ENCODE measurements at regions not wholly inside any gene's neighbourhood (a gene's known extent, or its start where the extent isn't known, plus 50 kb on each side); places are given as distances from the start of the nearest gene placed in this dataset.

- TF ChIP-seq CTCF (IDR thresholded peaks at IDR 0.05 in 2 of 3, conservative IDR thresholded peaks at IDR 0.05 in 1 of 3; ENCODE audit: borderline replicate concordance in 1 of 3, insufficient read depth in 1 of 3, low read depth in 2 of 3, low read length in 2 of 3) (no peak), EGR1 (IDR thresholded peaks at IDR 0.05; ENCODE audit: low read depth) (no peak)
These were observed 121.2 kb downstream of the CRYAA start (continued) for GRCh38 chr21:43289966-43290365.

GRCh38 chr21:43289442-43289841 lies 120.6 kb downstream of the CRYAA start:
- ATAC-seq: no peak
- Histone ChIP-seq H3K9me2 (ENCODE audit: insufficient read depth) (no peaks in the 10 kb centered on the region), H3K4me3 (replicated peaks in 1 of 2; ENCODE audit: low read depth in 1 of 2, low read length in 2 of 2) (no peak overlapping the region), H3K9ac (ENCODE audit: low read length) (no peak overlapping the region), H3K79me2 (ENCODE audit: insufficient read depth, low read length) (no peaks in the 10 kb centered on the region), H3K9me3 (ENCODE audit: control insufficient read depth in 1 of 2, insufficient read depth in 1 of 2, low read depth in 1 of 2, low read length in 2 of 2) (no peaks in the 10 kb centered on the region), H3K4me1 (ENCODE audit: control insufficient read depth in 1 of 2, insufficient read depth in 2 of 2, low read length in 2 of 2) (no peaks in the 10 kb centered on the region), H4K20me1 (ENCODE audit: insufficient read depth) (no peaks in the 10 kb centered on the region), H3K27me3 (ENCODE audit: insufficient read depth, low read length) (no peaks in the 10 kb centered on the region), H3K36me3 (ENCODE audit: control insufficient read depth in 1 of 2, insufficient read depth in 2 of 2, low read length in 2 of 2) (no peaks in the 10 kb centered on the region), H2AFZ (ENCODE audit: low read depth, low read length, poor library complexity, severe bottlenecking) (no peak overlapping the region), H3K27ac (ENCODE audit: low read depth, low read length) (no peak overlapping the region), H3K4me2 (ENCODE audit: low read length) (no peak overlapping the region)
- TF ChIP-seq ZBTB33 (IDR thresholded peaks at IDR 0.05; ENCODE audit: extremely low read depth, insufficient replicate concordance, low read length): no peak
- TF ChIP-seq SP1 (IDR thresholded peaks at IDR 0.05; ENCODE audit: low read depth): no peak
- no peak for TF ChIP-seq ATF3 (IDR thresholded peaks at IDR 0.05)
- no peak for TF ChIP-seq REST (IDR thresholded peaks at IDR 0.05; ENCODE audit: low read depth)
- no peak for TF ChIP-seq SIN3A (IDR thresholded peaks at IDR 0.05; ENCODE audit: low read depth)
- no peak for TF ChIP-seq ZNF274 (IDR thresholded peaks at IDR 0.05; ENCODE audit: low read depth, low read length)
- TF ChIP-seq SRF (IDR thresholded peaks at IDR 0.05; ENCODE audit: low read depth): no peak
- no peak for TF ChIP-seq JUND (IDR thresholded peaks at IDR 0.05)
- no peak for TF ChIP-seq CTCF (IDR thresholded peaks at IDR 0.05 in 2 of 3, conservative IDR thresholded peaks at IDR 0.05 in 1 of 3; ENCODE audit: borderline replicate concordance in 1 of 3, insufficient read depth in 1 of 3, low read depth in 2 of 3, low read length in 2 of 3)
- no peak for TF ChIP-seq POLR2A (IDR thresholded peaks at IDR 0.05; ENCODE audit: borderline replicate concordance, extremely low read depth, insufficient read depth, insufficient read length)
- TF ChIP-seq EZH2phosphoT487 (IDR thresholded peaks at IDR 0.05; ENCODE audit: borderline replicate concordance): no peak
- TF ChIP-seq TCF7L2 (IDR thresholded peaks at IDR 0.05; ENCODE audit: borderline replicate concordance, extremely low read depth, insufficient read depth, insufficient read length): no peak
- CTCF ChIA-PET: no interaction called here
- intact Hi-C loops (cut with micrococcal nuclease): no loop called here
- POLR2A ChIA-PET: no interaction called here
- DNase-seq (ENCODE audit: low read depth, low spot score): no peak
- RAD21 ChIA-PET (ENCODE audit: low non-redundant PET in 1 of 2, low total read pairs in 2 of 2, uncharacterized antibody in 2 of 2, unreplicated experiment in 2 of 2): no interaction called here
- BruUV-seq (replicated peaks): no TSS peak

Measured in HCT116 (cell line).